Aorta (tissue), 5 donors: ENCODE measurements at regions not wholly inside any gene's neighbourhood (a gene's known extent, or its start where the extent isn't known, plus 50 kb on each side); places are given as distances from the start of the nearest gene placed in this dataset.

Experiments used
- ATAC-seq: fragments of 200-7000 bp; cut with Tn5 transposase; one replicate; pipeline ENCODE4 v1.9.1; 2022; ENCODE audit warnings: moderate library complexity; ENCODE audit not compliant: low FRiP score
- DNase-seq, 2 donors: peaks; one replicate each; pipeline ENCODE4 v3.0.0-alpha.2; 2020
- H3K27ac ChIP-seq, 2 donors: one replicate each; pipeline ENCODE4 v1.5.1; 2013; ENCODE audit warnings: low read length in 2 of 2, mild to moderate bottlenecking in 2 of 2, moderate library complexity in 2 of 2, control low read depth in 1 of 2, inconsistent platforms in 1 of 2, low read depth in 1 of 2
- H3K27me3 ChIP-seq, 2 donors: one replicate each; pipeline ENCODE4 v1.6.1; 2013; ENCODE audit warnings: control low read depth in 1 of 2, low read length in 1 of 2, mild to moderate bottlenecking in 1 of 2, moderate library complexity in 1 of 2; ENCODE audit not compliant: insufficient read depth in 2 of 2, control insufficient read depth in 1 of 2
- H3K36me3 ChIP-seq, 2 donors: one replicate each; pipeline ENCODE4 v1.6.1; 2013; ENCODE audit warnings: control low read depth in 1 of 2, low read length in 1 of 2, mild to moderate bottlenecking in 1 of 2; ENCODE audit not compliant: insufficient read depth in 2 of 2, control insufficient read depth in 1 of 2
- H3K4me1 ChIP-seq, 2 donors: one replicate each; pipeline ENCODE4 v1.6.1; 2013; ENCODE audit warnings: low read length in 2 of 2, control low read depth in 1 of 2, mild to moderate bottlenecking in 1 of 2, moderate library complexity in 1 of 2; ENCODE audit not compliant: insufficient read depth in 2 of 2, control insufficient read depth in 1 of 2
- H3K4me3 ChIP-seq, 2 donors: one replicate each; pipeline ENCODE4 v1.5.1; 2013; ENCODE audit warnings: low read length in 2 of 2, control low read depth in 1 of 2, mild to moderate bottlenecking in 1 of 2
- H3K9me3 ChIP-seq: one replicate; pipeline ENCODE4 v1.6.1; 2013; ENCODE audit warnings: mild to moderate bottlenecking, low read length; ENCODE audit not compliant: control insufficient read depth
- WGBS, 2 donors: extraction: QIAGEN DNeasy Blood & Tissue Kit; methylation state at CpG; one replicate each; pipeline ENCODE4 v1.1.7; 2013; 5-methylcytosine and 5-hydroxymethylcytosine counted together
- intact Hi-C, 2 donors: fragments of 100-400 bp; cut with DNase I; formaldehyde crosslinking; loops; one replicate each; pipeline versions ENCODE4 v1.14.2 to v1.15.0; 2022
- donor health status: healthy with polysubstance abuse.
- donor health status: Bipolar disorder and iron deficiency.
- donor health status: DM: no; HTN: no; CAD: no.
- donor health status: DM: no; HTN: no; CAD: no.
- donor health status: DM: yes; HTN: yes; CAD: no.

- ATAC-seq (no peak), DNase-seq (no peak)
- intact Hi-C loops = no loop called here
- no peaks in the 10 kb centered on the region for H3K4me1 ChIP-seq
- no peaks in the 10 kb centered on the region for H3K27me3 ChIP-seq
- no peak overlapping the region for H3K27ac ChIP-seq
- no peaks in the 10 kb centered on the region for H3K36me3 ChIP-seq
- H3K9me3 ChIP-seq = no peaks in the 10 kb centered on the region
- no peak overlapping the region for H3K4me3 ChIP-seq
- 95 to 98% methylated on average over 6 of the region's 6 CpGs for WGBS, 2 donors
Observed at GRCh38 chr7:17247357-17247756, 51.1 kb upstream of the AHR start.

- no peaks in the 10 kb centered on the region for H3K4me1 ChIP-seq
- no peaks in the 10 kb centered on the region for H3K27me3 ChIP-seq
- H3K27ac ChIP-seq = no peak overlapping the region
- WGBS, 2 donors = 67 to 85% methylated on average over 2 of the region's 2 CpGs
- ATAC-seq (no peak), DNase-seq (no peak)
- H3K4me3 ChIP-seq = no peak overlapping the region
- no peaks in the 10 kb centered on the region for H3K36me3 ChIP-seq
- no peaks in the 10 kb centered on the region for H3K9me3 ChIP-seq
- intact Hi-C loops = no loop called here
Observed at GRCh38 chr7:17248527-17248926, 49.9 kb upstream of the AHR start.
